ENCODE measurements at regions not wholly inside any gene's neighbourhood (a gene's known extent, or its start where the extent isn't known, plus 50 kb on each side); places are given as distances from the start of the nearest gene placed in this dataset.

DNA sequence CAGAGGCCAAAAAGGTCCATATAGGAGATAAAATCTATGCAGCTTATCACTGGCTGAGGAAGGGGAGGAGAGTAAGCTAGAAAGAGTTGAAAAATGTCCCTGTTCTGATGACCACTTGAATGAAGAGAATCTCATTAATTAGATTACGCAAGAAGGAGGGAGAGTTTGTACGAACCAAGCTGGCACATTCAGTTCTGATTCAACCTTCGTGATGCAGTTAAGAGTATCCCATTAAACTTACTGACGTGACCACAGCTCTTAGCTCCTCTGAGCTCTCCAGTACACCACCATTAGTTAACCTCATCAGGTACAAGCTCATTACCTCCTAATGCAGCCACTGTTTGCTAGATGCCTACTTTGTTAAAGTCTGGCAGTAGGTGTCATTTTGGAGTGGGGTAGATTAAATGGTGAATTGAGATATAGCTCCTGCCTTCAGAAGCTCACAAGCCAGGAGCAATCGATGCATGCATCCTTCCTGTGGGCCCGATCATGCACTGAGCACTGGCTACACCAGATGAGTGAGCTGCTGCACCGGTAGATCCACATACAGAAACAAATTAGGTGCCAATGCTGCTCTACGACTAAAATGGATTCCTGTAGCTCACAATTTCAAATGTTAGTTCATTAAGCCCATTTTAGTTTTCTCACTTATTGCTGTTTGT, 458.3 kb downstream of the COG6 start:
- no peak for TF ChIP-seq CTCF (IDR thresholded peaks at IDR 0.05)
- Histone ChIP-seq H3K36me3 (no peaks in the 10 kb centered on the region), H3K4me1 (peaks cover 0 to 23% (median 10%) of the 10 kb centered on the region in 9 donors), H3K27ac (no peak overlapping the region), H3K9me3 (no peaks in the 10 kb centered on the region), H3K4me3 (no peak overlapping the region), H3K27me3 (no peaks in the 10 kb centered on the region)
- DNase-seq, result no peak
- intact Hi-C loops (cut with DNase I), result no loop called here
- 94 to 97% methylated on average over 8 of the region's 8 CpGs for WGBS, 2 donors
- no peak for ATAC-seq

GRCh38 chr13:40114305-40114896, 458.9 kb downstream of the COG6 start:
- Histone ChIP-seq H3K9me3 (peaks cover 0 to 3% (median 0%) of the 10 kb centered on the region in 11 donors), H3K4me3 (no peak overlapping the region), H3K36me3 (no peaks in the 10 kb centered on the region), H3K27me3 (no peaks in the 10 kb centered on the region), H3K27ac (peak overlapping the region in 2 of 10 donors; percentile 26 to 51), H3K4me1 (peaks cover 0 to 19% (median 10%) of the 10 kb centered on the region in 9 donors)
- TF ChIP-seq CTCF (IDR thresholded peaks at IDR 0.05), result no peak
- no peak for DNase-seq
- ATAC-seq, result no peak
- 93 to 94% methylated on average over 6 of the region's 6 CpGs for WGBS, 2 donors
- intact Hi-C loops (cut with DNase I), result no loop called here

- intact Hi-C loops (cut with DNase I), result no loop called here
- Histone ChIP-seq H3K27ac (peak overlapping the region in 7 of 10 donors; percentile 20 to 60 (median 48)), H3K9me3 (peaks cover 0 to 11% (median 0%) of the 10 kb centered on the region in 11 donors), H3K4me1 (peaks cover 0 to 19% (median 10%) of the 10 kb centered on the region in 9 donors), H3K4me3 (no peak overlapping the region), H3K36me3 (no peaks in the 10 kb centered on the region), H3K27me3 (no peaks in the 10 kb centered on the region)
- DNase-seq (no peak), ATAC-seq (peak in 1 of 8 donors; percentile 26)
- TF ChIP-seq CTCF (IDR thresholded peaks at IDR 0.05), result no peak
- 64 to 85% methylated on average over 2 of the region's 2 CpGs for WGBS, 2 donors
Observed at GRCh38 chr13:40115426-40115825, 460.0 kb downstream of the COG6 start.

DNA sequence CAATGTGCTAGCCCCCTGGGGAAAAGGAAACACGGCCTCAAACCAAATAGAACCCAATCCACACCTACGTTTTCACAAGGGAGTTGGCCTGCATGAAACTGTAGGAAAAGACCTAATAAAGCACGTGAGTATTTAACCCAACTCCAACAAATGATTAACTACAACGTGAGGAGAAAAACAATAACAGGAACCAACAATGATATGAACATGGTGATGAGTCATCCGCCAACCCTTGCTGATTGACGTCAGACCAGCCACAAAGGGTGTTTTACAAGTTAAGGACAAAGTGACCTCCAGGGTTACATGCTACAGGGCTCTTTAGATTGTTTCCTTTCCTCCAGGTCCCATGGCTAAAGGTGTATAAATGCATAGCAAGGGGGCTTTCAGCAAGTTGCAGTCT, 460.5 kb downstream of the COG6 start:
- peak in 1 of 2 donors; percentile 61 for DNase-seq
- no peaks in the 10 kb centered on the region for H3K27me3 ChIP-seq
- no peak overlapping the region for H3K4me3 ChIP-seq
- ATAC-seq, result peak; percentile 42 to 94 (median 86)
- H3K4me1 ChIP-seq, result peaks cover 0 to 22% (median 10%) of the 10 kb centered on the region in 9 donors
- H3K9me3 ChIP-seq, result peaks cover 0 to 11% (median 0%) of the 10 kb centered on the region in 11 donors
- no peak for TF ChIP-seq CTCF (IDR thresholded peaks at IDR 0.05)
- intact Hi-C loops (cut with DNase I), result no loop called here
- WGBS, 2 donors, result 41 to 45% methylated on average over 6 of the region's 6 CpGs
- H3K36me3 ChIP-seq, result no peaks in the 10 kb centered on the region
- H3K27ac ChIP-seq, result peak overlapping the region in 7 of 10 donors; percentile 20 to 60 (median 48)

All from heart right ventricle (tissue), 16 donors.